H1 (cell line): ENCODE measurements at regions not wholly inside any gene's neighbourhood (a gene's known extent, or its start where the extent isn't known, plus 50 kb on each side); places are given as distances from the start of the nearest gene placed in this dataset.

Source experiments
- CTCF ChIA-PET: fragments of 300-600 bp; sonication (Branson Sonifier 250); formaldehyde crosslinking; loops from one replicate; lab custom pipeline; 2021; ENCODE audit not compliant: partially characterized antibody; lab: Charles Lee
- POLR2A ChIA-PET: fragments of 300-600 bp; sonication (Branson Sonifier 250); formaldehyde crosslinking; loops from one replicate; lab custom pipeline; 2021; ENCODE audit warnings: inconsistent platforms; ENCODE audit not compliant: partially characterized antibody; lab: Charles Lee
- DNase-seq, 2 experiments: peaks; one replicate each; pipeline versions ENCODE4 v3.0.0 to v3.0.0-alpha.2; 2010 to 2022; ENCODE audit warnings: low spot score in 2 of 2, low read depth in 1 of 2, mixed read lengths in 1 of 2
- FAIRE-seq: peaks from 2 replicates; lab custom pipeline; 2011; peaks lifted over from hg19 to GRCh38; lab: Jason Lieb, UNC
- H2AFZ ChIP-seq: 2 replicates; pipeline ENCODE4 v1.8.1; 2012; ENCODE audit warnings: low read length, inconsistent platforms
- H2AK5ac ChIP-seq: 2 replicates; pipeline ENCODE4 v1.6.1; 2013; ENCODE audit warnings: low read depth, low read length
- H2BK120ac ChIP-seq: replicated peaks from 2 replicates; pipeline ENCODE3; 2013; ENCODE audit warnings: low read depth, low read length, inconsistent platforms
- H2BK12ac ChIP-seq: 2 replicates; pipeline ENCODE4 v1.6.1; 2013; ENCODE audit warnings: low read depth, low read length
- H2BK15ac ChIP-seq: 2 replicates; pipeline ENCODE4 v1.6.1; 2013; ENCODE audit warnings: low read length
- H2BK20ac ChIP-seq: 2 replicates; pipeline ENCODE4 v1.6.1; 2013; ENCODE audit warnings: low read length
- H2BK5ac ChIP-seq: 2 replicates; pipeline ENCODE4 v1.6.1; 2013; ENCODE audit warnings: low read depth, low read length
- H3K14ac ChIP-seq: 2 replicates; pipeline ENCODE4 v1.6.1; 2013; ENCODE audit warnings: inconsistent platforms; ENCODE audit not compliant: insufficient read length
- H3K18ac ChIP-seq: 2 replicates; pipeline ENCODE4 v1.6.1; 2013; ENCODE audit warnings: low read length; ENCODE audit errors: extremely low read depth
- H3K23ac ChIP-seq: 2 replicates; pipeline ENCODE4 v1.6.1; 2013; ENCODE audit warnings: inconsistent platforms; ENCODE audit not compliant: insufficient read length
- H3K23me2 ChIP-seq: 2 replicates; pipeline ENCODE4 v1.6.1; 2013; ENCODE audit warnings: low read depth, low read length
- H3K27ac ChIP-seq: 2 replicates; pipeline ENCODE4 v1.6.1; 2011; ENCODE audit warnings: low read depth, low read length, inconsistent platforms
- H3K27me3 ChIP-seq, 4 experiments: replicated peaks in 1 of 4; 1 replicate in 1 of 4; 2 replicates in 3 of 4; pipeline versions ENCODE4 v1.6.1 to v1.8.1; 2011 to 2013; ENCODE audit warnings: low read length in 3 of 4, mild to moderate bottlenecking in 3 of 4, inconsistent platforms in 2 of 4, mixed read lengths in 2 of 4, moderate library complexity in 1 of 4; ENCODE audit not compliant: control insufficient read depth in 3 of 4, insufficient read depth in 3 of 4; ENCODE audit errors: extremely low read depth in 1 of 4
- H3K36me3 ChIP-seq, 4 experiments: 2 replicates each; pipeline versions ENCODE4 v1.6.1 to v1.8.1; 2011 to 2013; ENCODE audit warnings: mild to moderate bottlenecking in 4 of 4, low read length in 3 of 4, moderate library complexity in 2 of 4, control low read depth in 1 of 4, inconsistent platforms in 1 of 4; ENCODE audit not compliant: insufficient read depth in 4 of 4, control insufficient read depth in 2 of 4
- H3K4ac ChIP-seq: replicated peaks from 2 replicates; pipeline ENCODE3; 2013; ENCODE audit warnings: low read length, low read depth, mixed read lengths, inconsistent platforms; ENCODE audit not compliant: insufficient read length
- H3K4me1 ChIP-seq, 4 experiments: replicated peaks in 1 of 4; 1 replicate in 1 of 4; 2 replicates in 3 of 4; pipeline versions ENCODE4 v1.6.1 to v1.8.1; 2011 to 2013; ENCODE audit warnings: low read length in 3 of 4, inconsistent platforms in 2 of 4, mixed read lengths in 1 of 4; ENCODE audit not compliant: insufficient read depth in 4 of 4, control insufficient read depth in 3 of 4
- H3K4me2 ChIP-seq, 2 experiments: 2 replicates each; pipeline versions ENCODE4 v1.6.1 to v1.8.1; 2011 to 2013; ENCODE audit warnings: low read depth in 2 of 2, low read length in 2 of 2, control low read depth in 1 of 2, inconsistent platforms in 1 of 2, mild to moderate bottlenecking in 1 of 2; ENCODE audit not compliant: insufficient read depth in 1 of 2
- H3K4me3 ChIP-seq, 4 experiments: fragments of 200-600, 300-600 bp in 1 of 4; sonication (generic), shearing (Covaris generic), sonication (Bioruptor Twin) in 1 of 4; 2 replicates each; pipeline versions ENCODE4 v1.5.1 to v1.8.1; 2011 to 2016; ENCODE audit warnings: low read length in 4 of 4, low read depth in 3 of 4, control low read depth in 2 of 4, inconsistent platforms in 2 of 4, mild to moderate bottlenecking in 2 of 4, mixed read lengths in 1 of 4, moderate library complexity in 1 of 4; ENCODE audit not compliant: insufficient read depth in 2 of 4; ENCODE audit errors: extremely low read depth in 1 of 4
- H3K56ac ChIP-seq: replicated peaks from 2 replicates; pipeline ENCODE3; 2013; ENCODE audit warnings: low read depth, mild to moderate bottlenecking, mixed read lengths, low read length, inconsistent platforms; ENCODE audit not compliant: insufficient read length
- H3K79me1 ChIP-seq: 2 replicates; pipeline ENCODE4 v1.6.1; 2013; ENCODE audit warnings: low read depth, low read length, control low read depth
- H3K79me2 ChIP-seq, 2 experiments: 2 replicates each; pipeline versions ENCODE4 v1.6.1 to v1.8.1; 2012 to 2013; ENCODE audit warnings: low read length in 2 of 2, mild to moderate bottlenecking in 2 of 2, inconsistent platforms in 1 of 2; ENCODE audit not compliant: insufficient read depth in 2 of 2, control insufficient read depth in 1 of 2
- H3K9ac ChIP-seq, 4 experiments: replicated peaks in 1 of 4; 1 replicate in 1 of 4; 2 replicates in 3 of 4; pipeline versions ENCODE4 v1.6.1 to v1.8.1; 2011 to 2013; ENCODE audit warnings: low read depth in 3 of 4, low read length in 3 of 4, control low read depth in 2 of 4, mild to moderate bottlenecking in 2 of 4, moderate library complexity in 2 of 4, inconsistent platforms in 1 of 4; ENCODE audit errors: extremely low read depth in 1 of 4
- H3K9me3 ChIP-seq, 2 experiments: 2 replicates each; pipeline versions ENCODE4 v1.6.1 to v1.8.1; 2012 to 2013; ENCODE audit warnings: mild to moderate bottlenecking in 2 of 2, moderate library complexity in 2 of 2, control low read depth in 1 of 2, inconsistent platforms in 1 of 2, low read depth in 1 of 2, low read length in 1 of 2, mixed read lengths in 1 of 2; ENCODE audit not compliant: insufficient read depth in 2 of 2
- H4K20me1 ChIP-seq, 2 experiments: replicated peaks in 1 of 2; 2 replicates each; pipeline versions ENCODE3 to v1.8.1; 2011 to 2013; ENCODE audit warnings: inconsistent platforms in 2 of 2, low read length in 2 of 2, mild to moderate bottlenecking in 1 of 2; ENCODE audit not compliant: insufficient read depth in 2 of 2, control insufficient read depth in 1 of 2
- H4K5ac ChIP-seq: 2 replicates; pipeline ENCODE4 v1.6.1; 2013; ENCODE audit warnings: low read length, low read depth, mixed read lengths, inconsistent platforms; ENCODE audit not compliant: insufficient read length
- H4K8ac ChIP-seq: 2 replicates; pipeline ENCODE4 v1.8.0; 2013; ENCODE audit warnings: mild to moderate bottlenecking, moderate library complexity, low read length, inconsistent platforms; ENCODE audit not compliant: insufficient read depth; ENCODE audit errors: extremely low read depth
- H4K91ac ChIP-seq: replicated peaks from 2 replicates; pipeline ENCODE3; 2013; ENCODE audit warnings: low read length, mixed read lengths, inconsistent platforms; ENCODE audit not compliant: insufficient read length
- GABPA ChIP-seq: IDR thresholded peaks from 2 replicates; pipeline ENCODE4 v1.6.1; 2011; ENCODE audit warnings: mild to moderate bottlenecking, low read length, moderate library complexity, borderline replicate concordance; ENCODE audit not compliant: insufficient read depth
- HDAC2 ChIP-seq, 2 experiments: fragments of 300-600 bp in 1 of 2; sonication (generic) in 1 of 2; IDR thresholded peaks; 2 replicates each; pipeline ENCODE4 v1.6.1; 2011 to 2012; ENCODE audit warnings: low read depth in 2 of 2, low read length in 2 of 2, mild to moderate bottlenecking in 2 of 2, moderate library complexity in 2 of 2, borderline replicate concordance in 1 of 2, inconsistent platforms in 1 of 2
- POLR2AphosphoS5 ChIP-seq: IDR thresholded peaks from 2 replicates; pipeline ENCODE4 v1.6.1; 2011; ENCODE audit warnings: low read depth, low read length
- POU5F1 ChIP-seq: IDR thresholded peaks from 2 replicates; pipeline ENCODE4 v1.6.1; 2011; ENCODE audit warnings: low read depth, mild to moderate bottlenecking, low read length, moderate library complexity
- RXRA ChIP-seq: IDR thresholded peaks from 2 replicates; pipeline ENCODE4 v1.6.1; 2011; ENCODE audit warnings: low read depth, mild to moderate bottlenecking, low read length, moderate library complexity; ENCODE audit not compliant: insufficient read depth
- SP1 ChIP-seq: IDR thresholded peaks from 2 replicates; pipeline ENCODE4 v1.6.1; 2011; ENCODE audit warnings: low read depth, low read length
- SP4 ChIP-seq: IDR thresholded peaks from 2 replicates; pipeline ENCODE4 v1.6.1; 2012; ENCODE audit warnings: low read length, inconsistent platforms
- SRF ChIP-seq: IDR thresholded peaks from 2 replicates; pipeline ENCODE4 v1.6.1; 2011; ENCODE audit warnings: mild to moderate bottlenecking, low read depth, low read length, moderate library complexity
- TAF7 ChIP-seq: optimal IDR thresholded peaks from 2 replicates; pipeline ENCODE3; 2011; ENCODE audit warnings: low read depth, mild to moderate bottlenecking, inconsistent platforms, low read length, moderate library complexity, borderline replicate concordance
- WGBS, 2 experiments: shearing (Covaris generic) in 1 of 2; methylation state at CpG; one replicate each; pipeline versions ENCODE4 v1.1.6 to v1.1.7; 2013 to 2015; ENCODE audit warnings: low lambda C conversion rate in 2 of 2, mixed read lengths in 2 of 2, inconsistent platforms in 1 of 2, low coverage in 1 of 2, missing lambda C conversion rate in 1 of 2; ENCODE audit not compliant: insufficient replicate concordance in 2 of 2, insufficient coverage in 1 of 2, insufficient read length in 1 of 2; ENCODE audit errors: extremely low coverage in 1 of 2, missing lambda C conversion rate in 1 of 2; 5-methylcytosine and 5-hydroxymethylcytosine counted together
- TF ChIP-seq, protein P1 (sequence below): IDR thresholded peaks from 2 replicates; pipeline ENCODE4 v1.6.1; 2011; ENCODE audit warnings: low read length, improper control_type of control experiment
- TF ChIP-seq, protein P2 (sequence below), 3 experiments: IDR thresholded peaks; 1 replicate in 2 of 3; 2 replicates in 1 of 3; pipeline versions ENCODE4 v1.5.1 to v1.6.1; 2011; ENCODE audit warnings: low read length in 3 of 3, mild to moderate bottlenecking in 3 of 3, inconsistent platforms in 2 of 3, low read depth in 1 of 3, moderate library complexity in 1 of 3; ENCODE audit not compliant: insufficient read depth in 1 of 3; ENCODE audit errors: control extremely low read depth in 1 of 3

DNA sequence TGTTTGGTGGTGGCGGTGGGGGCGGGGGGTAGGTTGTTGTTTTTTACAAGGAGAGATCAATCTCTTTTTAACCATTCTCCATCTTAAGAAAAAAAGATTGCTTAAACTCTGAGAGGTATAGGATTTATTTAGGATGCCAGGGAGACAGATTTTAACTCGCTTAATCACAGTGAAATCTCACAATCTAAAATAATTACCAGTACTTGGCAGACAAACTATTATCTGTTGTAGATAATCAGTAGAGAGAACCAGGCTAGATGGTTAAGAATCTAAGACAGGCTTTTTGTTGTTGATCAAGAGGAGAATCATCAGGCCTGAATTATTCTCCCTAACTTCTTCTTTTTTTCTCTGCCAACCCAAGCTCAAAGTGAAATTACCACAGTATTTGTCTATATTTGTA lies 470.2 kb upstream of the ADAMTS9 start:
- no peak overlapping the region for H3K23ac ChIP-seq
- ChIA-PET CTCF (interaction anchor here (0.9 kb wide), 1 partner anchor 624 kb away, joined by 3 read pairs; no protein-coding TSS in a partner anchor), POLR2A (no interaction called here)
- no peak overlapping the region for H2BK15ac ChIP-seq
- H2BK120ac ChIP-seq, result no peak overlapping the region
- no peak overlapping the region for H3K4me3 ChIP-seq
- H3K18ac ChIP-seq, result no peak overlapping the region
- no peaks in the 10 kb centered on the region; a peak in 1 of 7 replicates for H3K27me3 ChIP-seq
- no peak overlapping the region for H3K27ac ChIP-seq
- WGBS, 2 experiments, result 94% methylated on average over 3 of the region's 3 CpGs; no CpG with 5 or more reads in 1 of the 2 experiments
- H3K14ac ChIP-seq, result no peak overlapping the region
- H3K4me2 ChIP-seq, result no peak overlapping the region
- peaks cover 0 to 5% (median 5%) of the 10 kb centered on the region in 4 experiments; a peak in 4 of 7 replicates for H3K4me1 ChIP-seq
- no peak overlapping the region for H4K8ac ChIP-seq
- H3K4ac ChIP-seq, result no peak overlapping the region
- no peak overlapping the region for H2AFZ ChIP-seq
- no peak overlapping the region for H3K9ac ChIP-seq
- no peak overlapping the region for H2AK5ac ChIP-seq
- no peaks in the 10 kb centered on the region for H3K36me3 ChIP-seq
- no peak overlapping the region for H4K91ac ChIP-seq
- no peak overlapping the region for H2BK12ac ChIP-seq
- H3K79me1 ChIP-seq, result no peaks in the 10 kb centered on the region
- no peak for DNase-seq
- no peak overlapping the region for H3K56ac ChIP-seq
- H4K5ac ChIP-seq, result no peak overlapping the region
- no peak overlapping the region for H2BK20ac ChIP-seq
- H4K20me1 ChIP-seq, result no peaks in the 10 kb centered on the region
- no peak overlapping the region for H2BK5ac ChIP-seq
- H3K23me2 ChIP-seq, result no peaks in the 10 kb centered on the region
- H3K9me3 ChIP-seq, result no peaks in the 10 kb centered on the region
- FAIRE-seq, result no peak
- no peaks in the 10 kb centered on the region for H3K79me2 ChIP-seq
- TF ChIP-seq RXRA, result no peak
- no peak for TF ChIP-seq POU5F1
- no peak for TF ChIP-seq POLR2AphosphoS5
- no peak for TF ChIP-seq SRF
- TF ChIP-seq, protein P1, sequence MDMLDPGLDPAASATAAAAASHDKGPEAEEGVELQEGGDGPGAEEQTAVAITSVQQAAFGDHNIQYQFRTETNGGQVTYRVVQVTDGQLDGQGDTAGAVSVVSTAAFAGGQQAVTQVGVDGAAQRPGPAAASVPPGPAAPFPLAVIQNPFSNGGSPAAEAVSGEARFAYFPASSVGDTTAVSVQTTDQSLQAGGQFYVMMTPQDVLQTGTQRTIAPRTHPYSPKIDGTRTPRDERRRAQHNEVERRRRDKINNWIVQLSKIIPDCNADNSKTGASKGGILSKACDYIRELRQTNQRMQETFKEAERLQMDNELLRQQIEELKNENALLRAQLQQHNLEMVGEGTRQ, result no peak
- no peak for TF ChIP-seq HDAC2 (IDR thresholded peaks at IDR 0.05; ENCODE audit: borderline replicate concordance in 1 of 2, low read depth in 2 of 2, low read length in 2 of 2)
- TF ChIP-seq SP4, result no peak
- no peak for TF ChIP-seq SP1
- TF ChIP-seq, protein P2, sequence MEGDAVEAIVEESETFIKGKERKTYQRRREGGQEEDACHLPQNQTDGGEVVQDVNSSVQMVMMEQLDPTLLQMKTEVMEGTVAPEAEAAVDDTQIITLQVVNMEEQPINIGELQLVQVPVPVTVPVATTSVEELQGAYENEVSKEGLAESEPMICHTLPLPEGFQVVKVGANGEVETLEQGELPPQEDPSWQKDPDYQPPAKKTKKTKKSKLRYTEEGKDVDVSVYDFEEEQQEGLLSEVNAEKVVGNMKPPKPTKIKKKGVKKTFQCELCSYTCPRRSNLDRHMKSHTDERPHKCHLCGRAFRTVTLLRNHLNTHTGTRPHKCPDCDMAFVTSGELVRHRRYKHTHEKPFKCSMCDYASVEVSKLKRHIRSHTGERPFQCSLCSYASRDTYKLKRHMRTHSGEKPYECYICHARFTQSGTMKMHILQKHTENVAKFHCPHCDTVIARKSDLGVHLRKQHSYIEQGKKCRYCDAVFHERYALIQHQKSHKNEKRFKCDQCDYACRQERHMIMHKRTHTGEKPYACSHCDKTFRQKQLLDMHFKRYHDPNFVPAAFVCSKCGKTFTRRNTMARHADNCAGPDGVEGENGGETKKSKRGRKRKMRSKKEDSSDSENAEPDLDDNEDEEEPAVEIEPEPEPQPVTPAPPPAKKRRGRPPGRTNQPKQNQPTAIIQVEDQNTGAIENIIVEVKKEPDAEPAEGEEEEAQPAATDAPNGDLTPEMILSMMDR (IDR thresholded peaks at IDR 0.05; ENCODE audit: control extremely low read depth in 1 of 3, insufficient read depth in 1 of 3, low read depth in 1 of 3, low read length in 3 of 3), result no peak
- TF ChIP-seq GABPA, result no peak
- TF ChIP-seq TAF7, result no peak
